Choroid plexus epithelial cell (primary cell): ENCODE measurements at regions not wholly inside any gene's neighbourhood (a gene's known extent, or its start where the extent isn't known, plus 50 kb on each side); places are given as distances from the start of the nearest gene placed in this dataset.
A peak's percentile ranks its signal among the peaks of the same experiment; 100 is the strongest.

ENCODE experiments used
- DNase-seq: peaks from one replicate; pipeline ENCODE4 v3.0.0-alpha.2; 2010; ENCODE audit warnings: low read depth
- H3K4me3 ChIP-seq: 2 replicates; pipeline ENCODE4 v1.5.1; 2011; ENCODE audit warnings: low read depth, mild to moderate bottlenecking, control low read depth, low read length, moderate library complexity
- TF ChIP-seq, protein P1 (sequence below): conservative IDR thresholded peaks from 2 replicates; pipeline ENCODE4 v1.5.1; 2011; ENCODE audit warnings: low read depth, mild to moderate bottlenecking, control low read depth, inconsistent platforms, low read length, moderate library complexity

DNA sequence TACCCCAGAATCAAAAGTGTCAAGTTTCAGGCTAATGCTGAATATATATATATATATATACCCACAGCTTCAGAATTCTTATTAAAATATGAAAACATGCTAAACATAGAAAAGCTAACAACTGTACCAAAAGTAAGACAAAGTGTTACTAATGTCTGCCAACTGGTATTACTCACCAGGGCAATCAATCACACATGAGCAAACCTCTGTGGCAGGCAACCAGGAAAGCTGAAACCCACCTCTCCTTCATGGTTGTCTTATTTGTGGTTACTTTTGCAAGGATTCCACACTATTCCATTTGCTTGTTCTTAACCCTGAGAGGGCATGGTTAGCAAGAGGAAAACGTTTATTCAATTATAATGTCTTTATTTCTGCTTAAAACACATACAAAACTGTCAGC, 512.3 kb upstream of the MDFIC2 start:
- TF ChIP-seq, protein P1, sequence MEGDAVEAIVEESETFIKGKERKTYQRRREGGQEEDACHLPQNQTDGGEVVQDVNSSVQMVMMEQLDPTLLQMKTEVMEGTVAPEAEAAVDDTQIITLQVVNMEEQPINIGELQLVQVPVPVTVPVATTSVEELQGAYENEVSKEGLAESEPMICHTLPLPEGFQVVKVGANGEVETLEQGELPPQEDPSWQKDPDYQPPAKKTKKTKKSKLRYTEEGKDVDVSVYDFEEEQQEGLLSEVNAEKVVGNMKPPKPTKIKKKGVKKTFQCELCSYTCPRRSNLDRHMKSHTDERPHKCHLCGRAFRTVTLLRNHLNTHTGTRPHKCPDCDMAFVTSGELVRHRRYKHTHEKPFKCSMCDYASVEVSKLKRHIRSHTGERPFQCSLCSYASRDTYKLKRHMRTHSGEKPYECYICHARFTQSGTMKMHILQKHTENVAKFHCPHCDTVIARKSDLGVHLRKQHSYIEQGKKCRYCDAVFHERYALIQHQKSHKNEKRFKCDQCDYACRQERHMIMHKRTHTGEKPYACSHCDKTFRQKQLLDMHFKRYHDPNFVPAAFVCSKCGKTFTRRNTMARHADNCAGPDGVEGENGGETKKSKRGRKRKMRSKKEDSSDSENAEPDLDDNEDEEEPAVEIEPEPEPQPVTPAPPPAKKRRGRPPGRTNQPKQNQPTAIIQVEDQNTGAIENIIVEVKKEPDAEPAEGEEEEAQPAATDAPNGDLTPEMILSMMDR = no peak
- peak; percentile 63 for DNase-seq

GRCh38 chr3:70824078-70824477, 511.6 kb upstream of the MDFIC2 start:
- TF ChIP-seq, protein P1 = no peak
- no peak overlapping the region for H3K4me3 ChIP-seq
- DNase-seq = peak; percentile 28

More for the DNA sequence above, 512.3 kb upstream of the MDFIC2 start:
- no peak overlapping the region for H3K4me3 ChIP-seq

GRCh38 chr3:70823622-70824021, 511.2 kb upstream of the MDFIC2 start:
- TF ChIP-seq, protein P1 = no peak
- no peak for DNase-seq
- no peak overlapping the region for H3K4me3 ChIP-seq

DNA sequence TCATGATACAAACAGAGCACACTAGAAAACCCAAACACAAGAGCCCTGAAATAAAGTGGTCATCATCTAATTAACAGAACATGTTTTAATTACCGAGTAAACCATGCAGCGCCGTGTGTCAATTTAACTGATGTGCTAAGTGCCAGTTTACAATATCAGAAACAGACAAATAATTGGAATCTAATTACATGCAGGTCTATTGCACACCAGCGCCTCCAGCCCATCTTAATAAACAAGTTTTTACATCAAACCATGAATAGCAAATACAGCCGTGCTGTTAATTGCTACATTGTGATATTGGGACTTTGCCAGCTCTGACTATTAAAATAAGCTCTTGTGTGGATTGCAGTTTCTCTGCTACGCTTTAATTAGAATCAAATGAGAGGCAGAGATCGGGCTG, 510.2 kb upstream of the MDFIC2 start:
- DNase-seq = no peak
- TF ChIP-seq, protein P1 = no peak

DNA sequence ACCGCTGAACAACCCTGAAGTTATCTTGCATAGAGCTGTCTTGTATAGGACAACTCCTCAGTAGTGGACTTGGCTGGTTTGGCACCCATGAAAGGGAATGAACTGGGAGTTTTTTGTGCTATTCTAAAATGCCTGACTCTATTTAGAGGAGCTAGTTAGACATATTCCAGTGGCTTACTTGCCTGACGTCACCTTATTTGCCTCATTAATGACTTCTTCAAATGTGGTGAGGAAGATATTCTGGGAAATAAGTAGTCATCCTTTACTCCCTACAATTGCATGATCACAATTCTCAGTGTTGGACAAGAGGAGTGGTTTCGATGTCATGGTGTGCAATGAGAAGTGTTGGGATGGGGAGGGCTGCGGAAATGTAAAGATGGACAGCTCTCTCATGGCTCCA, 509.2 kb upstream of the MDFIC2 start:
- no peak for DNase-seq
- no peak overlapping the region for H3K4me3 ChIP-seq
- TF ChIP-seq, protein P1 = no peak

More for the DNA sequence above, 510.2 kb upstream of the MDFIC2 start:
- no peak overlapping the region for H3K4me3 ChIP-seq

DNA sequence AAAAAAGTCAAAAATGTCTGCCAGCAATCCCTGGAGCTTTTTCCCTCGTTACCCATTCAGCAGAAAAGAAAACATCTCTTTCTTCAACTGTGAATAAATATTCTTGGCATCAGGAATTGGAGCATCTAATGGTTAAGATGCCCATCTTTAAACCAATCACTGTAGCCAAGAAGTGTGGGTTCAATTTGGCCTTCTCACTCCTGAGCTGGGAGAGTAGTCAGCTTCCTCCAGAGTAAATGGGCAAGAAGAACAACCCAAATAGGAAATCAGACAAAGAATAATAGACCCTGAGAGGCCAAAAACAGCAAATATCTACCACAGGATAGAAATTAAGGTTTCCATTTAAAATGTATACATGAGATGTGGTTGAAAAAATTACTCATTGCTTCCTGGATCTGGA, 508.0 kb upstream of the MDFIC2 start:
- H3K4me3 ChIP-seq = no peak overlapping the region
- TF ChIP-seq, protein P1 = no peak
- DNase-seq = no peak

GRCh38 chr3:70818145-70818544, 505.7 kb upstream of the MDFIC2 start:
- no peak for DNase-seq
- TF ChIP-seq, protein P1 = no peak

More at GRCh38 chr3:70818145-70818544, 505.7 kb upstream of the MDFIC2 start:
- no peak overlapping the region for H3K4me3 ChIP-seq
